ENCODE measurements at regions not wholly inside any gene's neighbourhood (a gene's known extent, or its start where the extent isn't known, plus 50 kb on each side); places are given as distances from the start of the nearest gene placed in this dataset.

DNA sequence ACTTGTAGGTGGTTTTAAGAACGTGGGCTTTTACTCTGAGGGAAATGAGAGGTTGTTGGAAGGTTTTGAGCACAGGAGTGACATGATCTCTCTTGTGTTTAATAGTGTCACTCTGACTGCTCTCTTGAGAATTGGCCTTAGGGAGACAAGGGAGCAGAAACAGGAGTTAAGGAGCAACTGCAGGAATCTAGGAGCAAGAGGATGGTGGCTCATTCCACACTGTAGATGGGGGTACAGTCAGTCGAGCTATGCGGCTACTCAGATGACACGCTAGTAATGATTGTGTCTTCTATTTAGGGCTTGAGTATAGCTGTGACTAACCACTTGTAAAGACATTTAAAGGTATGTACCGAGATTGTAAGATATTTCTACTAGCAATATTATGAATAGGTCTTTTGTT, 87.4 kb downstream of the RPRM start:
- H3K4me1 ChIP-seq: no peaks in the 10 kb centered on the region
- H3K9me3 ChIP-seq: no peaks in the 10 kb centered on the region
- H3K4me2 ChIP-seq: no peak overlapping the region
- H4K20me1 ChIP-seq: no peaks in the 10 kb centered on the region
- no peak for TF ChIP-seq Cebpa-rat (IDR thresholded peaks at IDR 0.05)
- no peak overlapping the region for H3K27ac ChIP-seq
- H3K36me3 ChIP-seq: no peaks in the 10 kb centered on the region
- no peak overlapping the region for H3K4me3 ChIP-seq
- no peak overlapping the region for H3K9ac ChIP-seq
- no peaks in the 10 kb centered on the region for H3K27me3 ChIP-seq

DNA sequence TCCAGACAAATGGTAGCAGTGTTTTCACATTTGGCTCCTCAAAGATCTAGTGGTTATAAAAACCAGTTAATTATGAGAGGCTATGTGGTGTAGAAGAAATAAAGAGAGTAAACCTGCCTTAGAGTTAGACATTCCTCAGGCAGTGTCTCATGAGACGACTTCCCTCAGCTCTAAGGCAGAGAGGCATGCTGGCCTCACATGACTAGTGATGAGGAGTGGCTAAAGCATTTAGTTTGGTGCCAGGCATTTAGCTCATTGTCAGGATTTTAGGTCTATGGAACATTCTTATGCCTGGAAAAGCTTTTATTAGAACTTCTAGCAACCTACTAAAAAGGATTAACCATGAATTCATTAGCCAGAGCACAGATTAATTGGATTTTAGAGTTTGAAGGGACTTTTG, 90.3 kb downstream of the RPRM start:
- Histone ChIP-seq H3K9me3 (no peaks in the 10 kb centered on the region), H3K27ac (no peak overlapping the region), H4K20me1 (no peaks in the 10 kb centered on the region), H3K4me1 (no peaks in the 10 kb centered on the region), H3K4me2 (no peak overlapping the region), H3K36me3 (no peaks in the 10 kb centered on the region), H3K4me3 (no peak overlapping the region), H3K9ac (no peak overlapping the region), H3K27me3 (no peaks in the 10 kb centered on the region)
- no peak for TF ChIP-seq Cebpa-rat (IDR thresholded peaks at IDR 0.05)

DNA sequence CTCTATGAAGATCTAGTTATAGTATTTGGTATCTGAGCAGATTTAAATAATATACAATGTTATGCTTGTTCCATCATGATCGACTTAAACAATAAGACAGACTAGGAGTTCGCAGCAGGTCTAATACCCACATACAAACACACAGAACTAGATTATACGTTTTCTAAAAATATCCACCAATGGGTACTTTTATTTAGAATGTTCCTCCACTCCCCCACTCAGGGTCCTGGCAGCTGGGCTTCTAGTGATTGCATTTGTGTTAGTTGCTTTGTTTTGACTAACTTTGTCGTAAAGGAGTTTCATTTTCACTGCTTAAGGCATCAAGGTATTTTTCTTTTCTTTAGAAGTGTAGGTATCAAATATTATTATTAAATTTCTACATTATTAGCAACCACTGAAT, 91.4 kb downstream of the RPRM start:
- no peak for TF ChIP-seq Cebpa-rat (IDR thresholded peaks at IDR 0.05)
- Histone ChIP-seq H3K9ac (no peak overlapping the region), H4K20me1 (no peaks in the 10 kb centered on the region), H3K9me3 (no peaks in the 10 kb centered on the region), H3K36me3 (no peaks in the 10 kb centered on the region), H3K27ac (no peak overlapping the region), H3K27me3 (no peaks in the 10 kb centered on the region), H3K4me3 (no peak overlapping the region), H3K4me2 (no peak overlapping the region), H3K4me1 (no peaks in the 10 kb centered on the region)

DNA sequence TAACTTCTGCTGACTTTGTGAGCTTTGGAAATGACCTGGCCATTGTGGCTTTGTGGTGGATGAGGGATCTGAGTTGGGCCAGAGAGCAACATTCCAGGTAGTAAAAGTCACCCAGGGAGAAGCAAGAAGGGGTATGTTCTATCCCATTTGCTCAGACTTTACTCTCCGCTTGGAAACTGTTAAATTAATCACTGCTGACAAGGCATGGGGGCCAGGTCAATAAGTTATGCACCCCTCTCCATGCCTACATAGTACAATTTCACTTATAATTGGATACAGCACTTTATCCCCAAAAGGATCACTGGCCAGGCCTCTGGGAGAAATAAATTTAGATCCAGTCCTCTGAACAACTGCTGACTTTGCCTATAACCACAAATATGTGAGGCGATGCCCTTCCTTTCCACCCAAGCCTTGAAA, 92.1 kb downstream of the RPRM start:
- Histone ChIP-seq H3K36me3 (no peaks in the 10 kb centered on the region), H3K27ac (no peak overlapping the region), H3K27me3 (no peaks in the 10 kb centered on the region), H3K4me2 (no peak overlapping the region), H3K4me3 (no peak overlapping the region), H3K9ac (no peak overlapping the region), H4K20me1 (no peaks in the 10 kb centered on the region), H3K4me1 (no peaks in the 10 kb centered on the region), H3K9me3 (no peaks in the 10 kb centered on the region)
- no peak for TF ChIP-seq Cebpa-rat (IDR thresholded peaks at IDR 0.05)

DNA sequence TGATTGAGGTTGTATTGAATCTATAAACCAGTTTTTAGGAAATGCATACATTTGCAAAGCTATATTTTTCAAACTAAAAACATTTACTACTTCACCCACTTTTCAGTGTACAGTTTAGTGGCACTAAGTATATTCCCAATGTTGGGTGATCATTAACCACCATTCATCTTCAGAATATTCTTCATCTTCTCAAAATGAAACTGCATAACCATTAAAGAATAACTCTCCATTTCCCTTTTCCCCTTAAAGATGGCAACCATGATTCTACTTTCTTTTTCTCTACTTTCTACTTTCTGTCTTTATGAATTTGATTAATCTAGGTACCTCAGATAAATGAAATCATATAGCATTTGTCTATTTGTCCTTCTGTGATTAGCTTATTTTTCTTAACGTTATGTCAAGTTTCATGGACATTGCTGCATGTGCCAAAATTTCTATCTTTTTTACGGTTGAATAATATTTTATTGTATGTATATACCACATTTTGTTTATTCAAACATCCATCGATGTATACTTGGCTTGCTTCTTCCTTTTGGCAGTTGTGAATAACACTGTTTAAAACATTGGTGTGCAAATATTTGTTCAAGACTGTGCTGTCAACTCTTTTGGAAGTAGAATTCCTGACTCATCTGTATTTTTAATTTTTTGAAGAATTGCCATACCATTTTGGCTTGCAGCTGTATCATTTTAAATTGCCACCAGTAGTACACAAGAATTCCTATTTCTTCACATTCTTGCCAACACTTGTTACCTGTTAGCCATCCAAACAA, 104.9 kb downstream of the RPRM start:
- TF ChIP-seq Cebpa-rat (IDR thresholded peaks at IDR 0.05): no peak
- Histone ChIP-seq H3K36me3 (no peaks in the 10 kb centered on the region), H3K4me2 (no peak overlapping the region), H3K9ac (no peak overlapping the region), H3K9me3 (no peaks in the 10 kb centered on the region), H3K27ac (no peak overlapping the region), H4K20me1 (no peaks in the 10 kb centered on the region), H3K4me3 (no peak overlapping the region), H3K27me3 (no peaks in the 10 kb centered on the region), H3K4me1 (no peaks in the 10 kb centered on the region)

DNA sequence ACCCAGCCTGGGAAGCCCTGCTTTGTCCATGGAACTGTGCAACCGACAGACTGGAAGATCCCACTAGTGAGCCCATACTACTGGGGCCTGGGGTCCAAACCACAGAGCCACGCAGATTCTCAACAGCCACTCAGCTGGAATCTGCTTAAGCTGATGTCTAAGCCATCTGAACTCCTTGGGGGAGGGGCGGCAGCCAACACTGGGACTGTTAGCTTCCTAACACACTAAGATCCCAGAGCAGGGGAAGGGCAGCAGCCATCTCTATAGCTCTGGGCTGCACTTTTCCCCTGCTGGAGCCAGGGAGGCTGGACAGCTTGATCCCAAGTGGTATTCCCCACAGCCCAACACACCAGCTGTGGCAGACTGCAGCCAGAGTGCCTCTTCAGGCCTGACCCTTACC, 118.3 kb downstream of the RPRM start:
- TF ChIP-seq Cebpa-rat (IDR thresholded peaks at IDR 0.05): no peak
- Histone ChIP-seq H3K27ac (no peak overlapping the region), H3K27me3 (no peaks in the 10 kb centered on the region), H3K4me1 (no peaks in the 10 kb centered on the region), H3K4me3 (no peak overlapping the region), H3K9me3 (no peaks in the 10 kb centered on the region), H3K4me2 (no peak overlapping the region), H4K20me1 (no peaks in the 10 kb centered on the region), H3K9ac (no peak overlapping the region), H3K36me3 (no peaks in the 10 kb centered on the region)

DNA sequence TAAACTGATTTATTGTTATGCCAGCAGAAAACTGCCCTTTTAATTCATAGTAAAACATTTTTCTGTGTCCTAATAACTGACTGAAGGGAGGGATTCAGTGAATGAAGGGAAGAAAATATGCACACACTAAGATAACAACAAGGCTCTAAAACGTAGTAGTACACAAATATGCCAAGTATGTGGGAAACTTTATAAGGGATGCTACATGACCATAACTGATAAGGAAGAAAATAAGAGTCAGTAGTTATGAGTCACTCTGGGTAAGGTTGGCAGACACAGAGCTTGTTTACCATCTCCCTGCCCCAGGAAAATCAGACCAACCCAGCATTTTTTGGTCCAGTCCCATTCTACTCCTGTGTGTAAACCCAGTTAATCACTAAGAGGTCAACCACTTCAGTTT, 124.2 kb downstream of the RPRM start:
- Histone ChIP-seq H3K4me3 (no peak overlapping the region), H4K20me1 (no peaks in the 10 kb centered on the region), H3K4me2 (no peak overlapping the region), H3K9ac (no peak overlapping the region), H3K4me1 (no peaks in the 10 kb centered on the region), H3K27me3 (no peaks in the 10 kb centered on the region), H3K27ac (no peak overlapping the region), H3K9me3 (no peaks in the 10 kb centered on the region), H3K36me3 (no peaks in the 10 kb centered on the region)
- TF ChIP-seq Cebpa-rat (IDR thresholded peaks at IDR 0.05): no peak

DNA sequence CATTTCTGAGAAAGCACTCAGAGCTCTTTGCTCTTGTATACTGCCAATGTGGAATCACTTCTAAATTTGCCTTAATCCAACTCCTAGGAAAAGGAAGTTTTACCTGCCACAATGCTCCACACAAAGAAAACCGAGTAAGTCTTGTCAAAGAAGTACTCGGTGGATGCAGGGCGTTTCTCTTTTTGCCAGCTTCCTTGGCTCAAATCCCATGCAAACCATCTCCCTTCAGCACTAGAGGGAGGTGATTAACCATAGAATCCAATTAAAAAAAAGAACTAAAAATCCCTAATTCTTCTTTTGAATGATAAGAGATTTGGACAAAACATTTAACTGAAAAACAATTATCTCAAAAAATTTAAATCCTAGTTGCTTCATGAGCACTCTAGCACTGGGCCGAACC, 129.0 kb downstream of the RPRM start:
- H3K9me3 ChIP-seq: no peaks in the 10 kb centered on the region
- H3K27ac ChIP-seq: no peak overlapping the region
- no peak overlapping the region for H3K9ac ChIP-seq
- no peaks in the 10 kb centered on the region for H3K27me3 ChIP-seq
- no peaks in the 10 kb centered on the region for H3K4me1 ChIP-seq
- no peaks in the 10 kb centered on the region for H3K36me3 ChIP-seq
- TF ChIP-seq Cebpa-rat (IDR thresholded peaks at IDR 0.05): no peak
- no peak overlapping the region for H3K4me3 ChIP-seq
- no peaks in the 10 kb centered on the region for H4K20me1 ChIP-seq
- H3K4me2 ChIP-seq: no peak overlapping the region

DNA sequence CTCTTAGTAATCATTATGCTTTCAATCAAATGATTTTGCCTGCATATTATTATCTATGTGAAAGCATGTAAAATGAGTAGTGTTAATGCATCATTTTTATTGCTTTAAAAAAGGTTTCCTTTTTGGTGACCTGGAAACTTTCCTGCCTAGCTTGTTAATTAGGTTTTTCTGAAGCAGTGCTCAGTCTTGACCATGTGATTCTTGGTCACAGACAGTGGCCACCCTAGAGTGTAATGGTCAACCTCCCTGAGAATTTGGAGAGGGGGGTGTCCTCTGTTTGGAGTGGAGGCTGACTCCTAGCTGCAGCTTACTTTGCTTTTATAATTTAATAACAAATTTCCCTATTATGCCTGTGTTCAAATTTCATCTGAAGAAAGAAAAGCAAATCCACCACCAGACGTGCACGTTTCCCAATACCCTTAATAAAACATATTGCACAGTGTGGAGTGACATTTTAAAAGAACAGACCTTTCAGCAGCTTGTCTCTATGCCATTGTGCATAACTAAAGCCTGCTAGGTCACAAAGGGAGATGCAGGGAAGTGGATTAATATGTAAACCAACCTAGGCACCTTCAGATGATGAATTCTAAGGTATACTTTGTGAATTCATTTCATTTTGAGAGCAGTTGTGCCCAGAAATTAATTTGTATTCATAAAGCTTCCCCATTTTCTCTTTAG, 130.6 kb downstream of the RPRM start:
- H3K4me3 ChIP-seq: no peak overlapping the region
- H3K4me2 ChIP-seq: no peak overlapping the region
- H3K27me3 ChIP-seq: no peaks in the 10 kb centered on the region
- H3K27ac ChIP-seq: no peak overlapping the region
- H3K9ac ChIP-seq: no peak overlapping the region
- no peaks in the 10 kb centered on the region for H3K9me3 ChIP-seq
- H3K36me3 ChIP-seq: no peaks in the 10 kb centered on the region
- no peak for TF ChIP-seq Cebpa-rat (IDR thresholded peaks at IDR 0.05)
- H4K20me1 ChIP-seq: no peaks in the 10 kb centered on the region
- H3K4me1 ChIP-seq: no peaks in the 10 kb centered on the region

DNA sequence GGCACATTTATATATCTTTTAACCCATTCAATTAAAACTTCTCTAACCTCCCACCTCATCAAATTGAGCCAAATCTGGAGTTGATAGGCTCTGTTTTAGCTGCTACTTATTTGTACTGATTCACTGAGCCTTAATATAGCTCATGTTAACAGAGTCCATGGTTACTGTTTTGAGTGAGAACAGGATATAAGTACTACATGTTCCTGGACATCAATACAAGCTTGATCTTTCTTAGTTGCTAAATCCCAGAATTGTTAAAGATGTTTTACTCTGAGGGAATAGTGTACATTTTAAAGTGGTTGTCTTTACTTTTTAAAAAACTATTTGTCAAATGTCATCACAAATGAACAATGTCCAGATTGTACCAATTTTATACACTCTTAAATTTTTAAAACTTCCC, 157.7 kb downstream of the RPRM start:
- H3K4me1 ChIP-seq: no peaks in the 10 kb centered on the region
- no peaks in the 10 kb centered on the region for H3K36me3 ChIP-seq
- H3K27me3 ChIP-seq: no peaks in the 10 kb centered on the region
- no peak overlapping the region for H3K4me2 ChIP-seq
- TF ChIP-seq Cebpa-rat (IDR thresholded peaks at IDR 0.05): no peak
- H3K9me3 ChIP-seq: no peaks in the 10 kb centered on the region
- no peaks in the 10 kb centered on the region for H4K20me1 ChIP-seq
- no peak overlapping the region for H3K4me3 ChIP-seq
- no peak overlapping the region for H3K9ac ChIP-seq
- H3K27ac ChIP-seq: no peak overlapping the region
